ENCODE measurements at regions not wholly inside any gene's neighbourhood (a gene's known extent, or its start where the extent isn't known, plus 50 kb on each side); places are given as distances from the start of the nearest gene placed in this dataset.

DNA sequence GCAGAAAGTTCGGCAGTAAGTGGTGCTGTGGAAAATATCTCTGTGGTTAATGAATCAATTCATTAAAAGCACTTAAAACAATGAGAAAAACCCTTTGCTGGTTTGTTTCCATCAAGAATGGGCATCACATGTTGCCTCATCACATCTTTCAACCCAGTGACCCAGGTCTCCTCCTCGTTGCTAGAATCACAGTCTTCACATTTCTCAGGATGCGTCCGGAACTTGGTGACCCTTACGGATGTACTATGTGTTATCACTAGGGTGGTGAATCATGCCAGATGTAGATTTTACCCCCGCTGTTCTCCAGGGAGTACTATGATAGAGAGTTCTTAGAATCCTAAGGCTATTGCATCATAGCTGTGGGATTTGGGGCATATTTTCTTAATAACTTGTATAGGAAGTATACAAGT is 217.9 kb upstream of the KLF4 start:
- TF ChIP-seq, protein P1, sequence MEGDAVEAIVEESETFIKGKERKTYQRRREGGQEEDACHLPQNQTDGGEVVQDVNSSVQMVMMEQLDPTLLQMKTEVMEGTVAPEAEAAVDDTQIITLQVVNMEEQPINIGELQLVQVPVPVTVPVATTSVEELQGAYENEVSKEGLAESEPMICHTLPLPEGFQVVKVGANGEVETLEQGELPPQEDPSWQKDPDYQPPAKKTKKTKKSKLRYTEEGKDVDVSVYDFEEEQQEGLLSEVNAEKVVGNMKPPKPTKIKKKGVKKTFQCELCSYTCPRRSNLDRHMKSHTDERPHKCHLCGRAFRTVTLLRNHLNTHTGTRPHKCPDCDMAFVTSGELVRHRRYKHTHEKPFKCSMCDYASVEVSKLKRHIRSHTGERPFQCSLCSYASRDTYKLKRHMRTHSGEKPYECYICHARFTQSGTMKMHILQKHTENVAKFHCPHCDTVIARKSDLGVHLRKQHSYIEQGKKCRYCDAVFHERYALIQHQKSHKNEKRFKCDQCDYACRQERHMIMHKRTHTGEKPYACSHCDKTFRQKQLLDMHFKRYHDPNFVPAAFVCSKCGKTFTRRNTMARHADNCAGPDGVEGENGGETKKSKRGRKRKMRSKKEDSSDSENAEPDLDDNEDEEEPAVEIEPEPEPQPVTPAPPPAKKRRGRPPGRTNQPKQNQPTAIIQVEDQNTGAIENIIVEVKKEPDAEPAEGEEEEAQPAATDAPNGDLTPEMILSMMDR (IDR thresholded peaks at IDR 0.05; ENCODE audit: low read depth, low read length) = no peak
- TF ChIP-seq POLR2A (IDR thresholded peaks at IDR 0.05; ENCODE audit: extremely low read depth, insufficient read length) (no peak), MAX (IDR thresholded peaks at IDR 0.05; ENCODE audit: low read depth, low read length) (no peak)
